Chondrocyte (in vitro differentiated cells): ENCODE measurements at regions not wholly inside any gene's neighbourhood (a gene's known extent, or its start where the extent isn't known, plus 50 kb on each side); places are given as distances from the start of the nearest gene placed in this dataset.

Source experiments
- DNase-seq: peaks from one replicate; pipeline ENCODE4 v3.0.0; 2021; ENCODE audit warnings: mixed read lengths, low spot score
- H3K27ac Mint-ChIP-seq: one replicate; pipeline ENCODE4 v1.8.0; 2021; ENCODE audit warnings: mild to moderate bottlenecking, moderate library complexity, mixed read lengths; ENCODE audit not compliant: unreplicated experiment
- H3K27me3 Mint-ChIP-seq: 2 replicates; pipeline ENCODE4 v1.8.0; 2021; ENCODE audit warnings: low read depth, mixed read lengths
- H3K36me3 Mint-ChIP-seq: 2 replicates; pipeline ENCODE4 v1.8.0; 2021; ENCODE audit warnings: low read depth, mixed read lengths
- H3K4me1 Mint-ChIP-seq: 2 replicates; pipeline ENCODE4 v1.8.0; 2021; ENCODE audit warnings: low read depth, mild to moderate bottlenecking, mixed read lengths
- H3K4me3 Mint-ChIP-seq: one replicate; pipeline ENCODE4 v1.8.0; 2021; ENCODE audit warnings: mild to moderate bottlenecking, moderate library complexity, mixed read lengths; ENCODE audit not compliant: unreplicated experiment
- H3K9me3 Mint-ChIP-seq: 2 replicates; pipeline ENCODE4 v1.8.0; 2021; ENCODE audit warnings: low read depth, mixed read lengths
- TF ChIP-seq, protein P1 (sequence below): fragments of 200-600 bp; sonication (generic); IDR thresholded peaks from 2 replicates; pipeline ENCODE4 v1.5.0; 2021; ENCODE audit warnings: antibody characterized with exemption, mild to moderate bottlenecking, moderate library complexity

DNA sequence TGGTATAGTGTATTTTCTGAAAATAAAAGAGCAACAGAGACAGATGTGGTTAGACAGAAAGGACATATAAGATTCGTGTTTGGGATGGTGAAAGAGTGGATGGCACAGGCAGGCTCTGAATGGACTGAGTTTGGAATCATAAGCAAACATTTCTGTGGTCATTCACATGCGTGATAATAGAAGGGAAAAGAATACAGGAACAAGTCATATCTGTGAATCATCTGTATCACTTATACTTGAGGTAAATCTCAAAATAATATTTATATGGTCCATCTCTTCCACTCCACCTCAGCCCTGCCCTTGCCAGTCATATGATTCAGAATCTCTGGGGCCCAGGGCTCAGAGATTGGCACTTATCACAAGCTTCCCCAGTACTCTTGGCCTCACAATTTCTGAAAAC is 535.1 kb downstream of the BCKDHB start:
- Mint-ChIP-seq H3K36me3 (peaks cover 8% of the 10 kb centered on the region), H3K27me3 (no peaks in the 10 kb centered on the region), H3K4me3 (no peak overlapping the region), H3K9me3 (peaks cover 15% of the 10 kb centered on the region), H3K27ac (no peak overlapping the region), H3K4me1 (peaks cover 15% of the 10 kb centered on the region)
- TF ChIP-seq, protein P1, sequence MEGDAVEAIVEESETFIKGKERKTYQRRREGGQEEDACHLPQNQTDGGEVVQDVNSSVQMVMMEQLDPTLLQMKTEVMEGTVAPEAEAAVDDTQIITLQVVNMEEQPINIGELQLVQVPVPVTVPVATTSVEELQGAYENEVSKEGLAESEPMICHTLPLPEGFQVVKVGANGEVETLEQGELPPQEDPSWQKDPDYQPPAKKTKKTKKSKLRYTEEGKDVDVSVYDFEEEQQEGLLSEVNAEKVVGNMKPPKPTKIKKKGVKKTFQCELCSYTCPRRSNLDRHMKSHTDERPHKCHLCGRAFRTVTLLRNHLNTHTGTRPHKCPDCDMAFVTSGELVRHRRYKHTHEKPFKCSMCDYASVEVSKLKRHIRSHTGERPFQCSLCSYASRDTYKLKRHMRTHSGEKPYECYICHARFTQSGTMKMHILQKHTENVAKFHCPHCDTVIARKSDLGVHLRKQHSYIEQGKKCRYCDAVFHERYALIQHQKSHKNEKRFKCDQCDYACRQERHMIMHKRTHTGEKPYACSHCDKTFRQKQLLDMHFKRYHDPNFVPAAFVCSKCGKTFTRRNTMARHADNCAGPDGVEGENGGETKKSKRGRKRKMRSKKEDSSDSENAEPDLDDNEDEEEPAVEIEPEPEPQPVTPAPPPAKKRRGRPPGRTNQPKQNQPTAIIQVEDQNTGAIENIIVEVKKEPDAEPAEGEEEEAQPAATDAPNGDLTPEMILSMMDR = no peak
- DNase-seq = no peak

DNA sequence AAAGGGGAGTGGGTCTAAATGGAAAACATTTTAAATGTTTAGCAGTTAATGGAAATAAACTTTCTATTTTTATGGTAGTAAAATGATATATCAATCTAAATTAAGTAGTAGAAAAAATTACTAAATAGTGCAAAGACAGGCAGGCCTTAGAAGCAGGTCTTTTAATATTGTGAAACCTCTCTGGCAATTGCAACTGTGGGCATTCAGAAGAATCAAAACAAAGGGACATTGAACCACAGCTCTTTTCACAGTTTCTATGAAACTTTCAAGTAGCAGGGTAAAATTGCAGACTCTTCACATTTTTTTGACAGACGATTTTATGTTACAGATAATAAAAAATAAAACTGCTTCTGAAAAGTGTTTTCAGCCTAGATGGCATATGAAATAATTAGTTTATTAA is 533.7 kb downstream of the BCKDHB start:
- peaks cover 1% of the 10 kb centered on the region for H3K36me3 Mint-ChIP-seq
- no peak overlapping the region for H3K4me3 Mint-ChIP-seq
- TF ChIP-seq, protein P1 = no peak
- no peak for DNase-seq
- H3K4me1 Mint-ChIP-seq = peaks cover 17% of the 10 kb centered on the region
- peaks cover 8% of the 10 kb centered on the region for H3K9me3 Mint-ChIP-seq
- no peak overlapping the region for H3K27ac Mint-ChIP-seq
- no peaks in the 10 kb centered on the region for H3K27me3 Mint-ChIP-seq

- Mint-ChIP-seq H3K4me1 (peaks cover 17% of the 10 kb centered on the region), H3K27me3 (no peaks in the 10 kb centered on the region), H3K4me3 (no peak overlapping the region), H3K27ac (no peak overlapping the region), H3K9me3 (peaks cover 3% of the 10 kb centered on the region), H3K36me3 (no peaks in the 10 kb centered on the region)
- DNase-seq = no peak
- TF ChIP-seq, protein P1 = no peak
These were observed 532.7 kb downstream of the BCKDHB start for GRCh38 chr6:80639181-80639629.

DNA sequence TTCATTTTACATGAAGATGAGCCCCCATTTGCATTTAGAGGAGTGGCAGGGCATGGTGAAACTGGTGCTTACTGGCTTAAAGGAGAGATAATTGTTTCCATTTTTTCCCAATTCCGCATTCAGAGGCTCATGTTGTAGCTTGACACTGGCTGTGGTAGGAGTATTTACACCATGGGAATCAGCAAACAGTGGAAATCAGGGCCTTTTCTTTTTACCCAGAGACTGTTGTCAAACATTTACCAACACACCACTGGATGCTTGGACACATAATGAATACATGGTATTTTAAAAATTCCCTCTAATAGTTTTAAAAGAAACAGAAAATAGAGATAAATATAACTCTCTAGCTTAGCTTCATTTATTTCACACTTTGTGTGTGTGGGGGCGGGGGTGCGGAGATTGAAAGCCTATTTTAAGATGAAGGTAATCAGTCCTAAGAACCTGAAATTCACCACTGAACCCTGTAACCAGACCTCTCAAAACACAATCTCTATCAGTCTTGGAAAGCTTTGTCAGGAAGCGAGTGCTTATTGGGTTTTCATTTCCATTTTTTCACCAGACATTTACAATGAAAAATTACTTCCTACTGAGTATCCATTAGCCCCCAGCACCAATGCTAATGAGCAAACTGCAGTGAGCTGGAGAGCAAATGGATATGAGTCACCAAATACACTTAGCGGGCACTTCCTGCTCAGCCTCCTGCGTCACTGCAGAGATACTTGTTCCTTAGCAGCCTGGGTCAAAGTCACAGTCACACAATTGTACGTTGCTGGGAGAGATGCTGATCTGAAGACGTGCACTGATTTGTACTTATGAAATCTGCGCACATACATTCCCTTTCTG is 532.0 kb downstream of the BCKDHB start:
- peak overlapping the region; percentile 15 for H3K27ac Mint-ChIP-seq
- TF ChIP-seq, protein P1 = no peak
- peaks cover 3% of the 10 kb centered on the region for H3K36me3 Mint-ChIP-seq
- peaks cover 3% of the 10 kb centered on the region for H3K9me3 Mint-ChIP-seq
- H3K27me3 Mint-ChIP-seq = no peaks in the 10 kb centered on the region
- H3K4me1 Mint-ChIP-seq = peaks cover 17% of the 10 kb centered on the region
- no peak for DNase-seq
- H3K4me3 Mint-ChIP-seq = no peak overlapping the region

DNA sequence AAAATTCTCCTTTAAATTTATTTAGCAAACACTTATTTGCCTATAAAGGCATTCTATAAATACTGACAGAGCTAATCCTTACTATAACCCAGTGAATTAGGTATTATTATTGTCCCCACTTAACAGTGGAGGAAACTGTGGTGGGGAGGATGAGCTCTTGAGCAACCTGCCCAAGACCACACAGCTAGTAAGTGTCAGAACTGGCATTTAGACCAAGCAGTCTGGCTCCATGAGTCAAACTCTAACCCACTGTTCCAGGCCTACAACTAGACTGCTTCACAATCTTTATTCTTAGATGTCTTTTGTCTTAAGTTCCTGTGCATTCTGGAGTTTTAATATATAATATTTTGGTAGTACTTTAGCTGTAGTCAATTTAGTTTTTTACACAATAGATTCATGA is 530.8 kb downstream of the BCKDHB start:
- no peaks in the 10 kb centered on the region for H3K27me3 Mint-ChIP-seq
- TF ChIP-seq, protein P1 = no peak
- H3K4me3 Mint-ChIP-seq = no peak overlapping the region
- no peak overlapping the region for H3K27ac Mint-ChIP-seq
- H3K9me3 Mint-ChIP-seq = peaks cover 3% of the 10 kb centered on the region
- peaks cover 3% of the 10 kb centered on the region for H3K36me3 Mint-ChIP-seq
- peaks cover 17% of the 10 kb centered on the region for H3K4me1 Mint-ChIP-seq
- no peak for DNase-seq
